H1 (cell line): ENCODE measurements at regions not wholly inside any gene's neighbourhood (a gene's known extent, or its start where the extent isn't known, plus 50 kb on each side); places are given as distances from the start of the nearest gene placed in this dataset.

Experiments used
- CTCF ChIA-PET: fragments of 300-600 bp; sonication (Branson Sonifier 250); formaldehyde crosslinking; loops from one replicate; lab custom pipeline; 2021; ENCODE audit not compliant: partially characterized antibody; lab: Charles Lee
- POLR2A ChIA-PET: fragments of 300-600 bp; sonication (Branson Sonifier 250); formaldehyde crosslinking; loops from one replicate; lab custom pipeline; 2021; ENCODE audit warnings: inconsistent platforms; ENCODE audit not compliant: partially characterized antibody; lab: Charles Lee
- DNase-seq, 2 experiments: peaks; one replicate each; pipeline versions ENCODE4 v3.0.0 to v3.0.0-alpha.2; 2010 to 2022; ENCODE audit warnings: low spot score in 2 of 2, low read depth in 1 of 2, mixed read lengths in 1 of 2
- FAIRE-seq: peaks from 2 replicates; lab custom pipeline; 2011; peaks lifted over from hg19 to GRCh38; lab: Jason Lieb, UNC
- H2AFZ ChIP-seq: 2 replicates; pipeline ENCODE4 v1.8.1; 2012; ENCODE audit warnings: low read length, inconsistent platforms
- H2AK5ac ChIP-seq: 2 replicates; pipeline ENCODE4 v1.6.1; 2013; ENCODE audit warnings: low read depth, low read length
- H2BK120ac ChIP-seq: replicated peaks from 2 replicates; pipeline ENCODE3; 2013; ENCODE audit warnings: low read depth, low read length, inconsistent platforms
- H2BK12ac ChIP-seq: 2 replicates; pipeline ENCODE4 v1.6.1; 2013; ENCODE audit warnings: low read depth, low read length
- H2BK15ac ChIP-seq: 2 replicates; pipeline ENCODE4 v1.6.1; 2013; ENCODE audit warnings: low read length
- H2BK20ac ChIP-seq: 2 replicates; pipeline ENCODE4 v1.6.1; 2013; ENCODE audit warnings: low read length
- H2BK5ac ChIP-seq: 2 replicates; pipeline ENCODE4 v1.6.1; 2013; ENCODE audit warnings: low read depth, low read length
- H3K14ac ChIP-seq: 2 replicates; pipeline ENCODE4 v1.6.1; 2013; ENCODE audit warnings: inconsistent platforms; ENCODE audit not compliant: insufficient read length
- H3K18ac ChIP-seq: 2 replicates; pipeline ENCODE4 v1.6.1; 2013; ENCODE audit warnings: low read length; ENCODE audit errors: extremely low read depth
- H3K23ac ChIP-seq: 2 replicates; pipeline ENCODE4 v1.6.1; 2013; ENCODE audit warnings: inconsistent platforms; ENCODE audit not compliant: insufficient read length
- H3K23me2 ChIP-seq: 2 replicates; pipeline ENCODE4 v1.6.1; 2013; ENCODE audit warnings: low read depth, low read length
- H3K27ac ChIP-seq: 2 replicates; pipeline ENCODE4 v1.6.1; 2011; ENCODE audit warnings: low read depth, low read length, inconsistent platforms
- H3K27me3 ChIP-seq, 4 experiments: replicated peaks in 1 of 4; 1 replicate in 1 of 4; 2 replicates in 3 of 4; pipeline versions ENCODE4 v1.6.1 to v1.8.1; 2011 to 2013; ENCODE audit warnings: low read length in 3 of 4, mild to moderate bottlenecking in 3 of 4, inconsistent platforms in 2 of 4, mixed read lengths in 2 of 4, moderate library complexity in 1 of 4; ENCODE audit not compliant: control insufficient read depth in 3 of 4, insufficient read depth in 3 of 4; ENCODE audit errors: extremely low read depth in 1 of 4
- H3K36me3 ChIP-seq, 4 experiments: 2 replicates each; pipeline versions ENCODE4 v1.6.1 to v1.8.1; 2011 to 2013; ENCODE audit warnings: mild to moderate bottlenecking in 4 of 4, low read length in 3 of 4, moderate library complexity in 2 of 4, control low read depth in 1 of 4, inconsistent platforms in 1 of 4; ENCODE audit not compliant: insufficient read depth in 4 of 4, control insufficient read depth in 2 of 4
- H3K4ac ChIP-seq: replicated peaks from 2 replicates; pipeline ENCODE3; 2013; ENCODE audit warnings: low read length, low read depth, mixed read lengths, inconsistent platforms; ENCODE audit not compliant: insufficient read length
- H3K4me1 ChIP-seq, 4 experiments: replicated peaks in 1 of 4; 1 replicate in 1 of 4; 2 replicates in 3 of 4; pipeline versions ENCODE4 v1.6.1 to v1.8.1; 2011 to 2013; ENCODE audit warnings: low read length in 3 of 4, inconsistent platforms in 2 of 4, mixed read lengths in 1 of 4; ENCODE audit not compliant: insufficient read depth in 4 of 4, control insufficient read depth in 3 of 4
- H3K4me2 ChIP-seq, 2 experiments: 2 replicates each; pipeline versions ENCODE4 v1.6.1 to v1.8.1; 2011 to 2013; ENCODE audit warnings: low read depth in 2 of 2, low read length in 2 of 2, control low read depth in 1 of 2, inconsistent platforms in 1 of 2, mild to moderate bottlenecking in 1 of 2; ENCODE audit not compliant: insufficient read depth in 1 of 2
- H3K4me3 ChIP-seq, 4 experiments: fragments of 200-600, 300-600 bp in 1 of 4; sonication (generic), shearing (Covaris generic), sonication (Bioruptor Twin) in 1 of 4; 2 replicates each; pipeline versions ENCODE4 v1.5.1 to v1.8.1; 2011 to 2016; ENCODE audit warnings: low read length in 4 of 4, low read depth in 3 of 4, control low read depth in 2 of 4, inconsistent platforms in 2 of 4, mild to moderate bottlenecking in 2 of 4, mixed read lengths in 1 of 4, moderate library complexity in 1 of 4; ENCODE audit not compliant: insufficient read depth in 2 of 4; ENCODE audit errors: extremely low read depth in 1 of 4
- H3K56ac ChIP-seq: replicated peaks from 2 replicates; pipeline ENCODE3; 2013; ENCODE audit warnings: low read depth, mild to moderate bottlenecking, mixed read lengths, low read length, inconsistent platforms; ENCODE audit not compliant: insufficient read length
- H3K79me1 ChIP-seq: 2 replicates; pipeline ENCODE4 v1.6.1; 2013; ENCODE audit warnings: low read depth, low read length, control low read depth
- H3K79me2 ChIP-seq, 2 experiments: 2 replicates each; pipeline versions ENCODE4 v1.6.1 to v1.8.1; 2012 to 2013; ENCODE audit warnings: low read length in 2 of 2, mild to moderate bottlenecking in 2 of 2, inconsistent platforms in 1 of 2; ENCODE audit not compliant: insufficient read depth in 2 of 2, control insufficient read depth in 1 of 2
- H3K9ac ChIP-seq, 4 experiments: replicated peaks in 1 of 4; 1 replicate in 1 of 4; 2 replicates in 3 of 4; pipeline versions ENCODE4 v1.6.1 to v1.8.1; 2011 to 2013; ENCODE audit warnings: low read depth in 3 of 4, low read length in 3 of 4, control low read depth in 2 of 4, mild to moderate bottlenecking in 2 of 4, moderate library complexity in 2 of 4, inconsistent platforms in 1 of 4; ENCODE audit errors: extremely low read depth in 1 of 4
- H3K9me3 ChIP-seq, 2 experiments: 2 replicates each; pipeline versions ENCODE4 v1.6.1 to v1.8.1; 2012 to 2013; ENCODE audit warnings: mild to moderate bottlenecking in 2 of 2, moderate library complexity in 2 of 2, control low read depth in 1 of 2, inconsistent platforms in 1 of 2, low read depth in 1 of 2, low read length in 1 of 2, mixed read lengths in 1 of 2; ENCODE audit not compliant: insufficient read depth in 2 of 2
- H4K20me1 ChIP-seq, 2 experiments: replicated peaks in 1 of 2; 2 replicates each; pipeline versions ENCODE3 to v1.8.1; 2011 to 2013; ENCODE audit warnings: inconsistent platforms in 2 of 2, low read length in 2 of 2, mild to moderate bottlenecking in 1 of 2; ENCODE audit not compliant: insufficient read depth in 2 of 2, control insufficient read depth in 1 of 2
- H4K5ac ChIP-seq: 2 replicates; pipeline ENCODE4 v1.6.1; 2013; ENCODE audit warnings: low read length, low read depth, mixed read lengths, inconsistent platforms; ENCODE audit not compliant: insufficient read length
- H4K8ac ChIP-seq: 2 replicates; pipeline ENCODE4 v1.8.0; 2013; ENCODE audit warnings: mild to moderate bottlenecking, moderate library complexity, low read length, inconsistent platforms; ENCODE audit not compliant: insufficient read depth; ENCODE audit errors: extremely low read depth
- H4K91ac ChIP-seq: replicated peaks from 2 replicates; pipeline ENCODE3; 2013; ENCODE audit warnings: low read length, mixed read lengths, inconsistent platforms; ENCODE audit not compliant: insufficient read length
- CBX8 ChIP-seq: fragments of 300-800, 300-1000 bp; sonication (generic); IDR thresholded peaks from 2 replicates; pipeline ENCODE4 v1.7.1; 2016; ENCODE audit warnings: low read depth, low read length, borderline replicate concordance
- CEBPB ChIP-seq: IDR thresholded peaks from 2 replicates; pipeline ENCODE4 v1.6.1; 2012; ENCODE audit warnings: low read depth, low read length
- KDM4A ChIP-seq: IDR thresholded peaks from one replicate; pipeline ENCODE4 v1.7.1; 2012; ENCODE audit warnings: low read depth, mild to moderate bottlenecking, moderate library complexity, low read length, inconsistent platforms; ENCODE audit not compliant: severe bottlenecking
- SP1 ChIP-seq: IDR thresholded peaks from 2 replicates; pipeline ENCODE4 v1.6.1; 2011; ENCODE audit warnings: low read depth, low read length
- WGBS, 2 experiments: shearing (Covaris generic) in 1 of 2; methylation state at CpG; one replicate each; pipeline versions ENCODE4 v1.1.6 to v1.1.7; 2013 to 2015; ENCODE audit warnings: low lambda C conversion rate in 2 of 2, mixed read lengths in 2 of 2, inconsistent platforms in 1 of 2, low coverage in 1 of 2, missing lambda C conversion rate in 1 of 2; ENCODE audit not compliant: insufficient replicate concordance in 2 of 2, insufficient coverage in 1 of 2, insufficient read length in 1 of 2; ENCODE audit errors: extremely low coverage in 1 of 2, missing lambda C conversion rate in 1 of 2; 5-methylcytosine and 5-hydroxymethylcytosine counted together

DNA sequence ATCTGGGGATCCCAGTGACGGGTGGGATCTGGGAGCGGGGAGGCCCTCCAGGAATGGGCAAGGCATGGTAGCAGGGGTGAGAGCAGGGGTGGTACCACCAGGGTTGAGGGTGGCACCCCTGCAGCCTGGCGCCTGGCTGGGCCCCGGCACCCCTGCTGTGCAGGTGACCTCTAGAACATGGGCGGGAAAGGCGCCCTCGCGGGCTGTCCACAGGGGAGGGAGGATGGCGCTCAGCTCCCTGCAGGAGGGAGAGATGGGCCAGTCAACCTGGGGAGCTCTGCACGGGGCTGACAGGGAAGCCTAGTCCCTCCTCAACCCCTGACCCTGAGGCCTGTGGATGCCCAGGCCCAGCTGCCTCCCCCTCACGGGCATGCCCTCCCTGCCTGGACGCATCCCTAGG is 61.6 kb upstream of the SLCO4A1 start:
- 0 out of 2 replicates have a peak overlapping the region, but pooled peaks have one; percentile 32 for H3K18ac ChIP-seq
- H3K27me3 ChIP-seq = no peaks in the 10 kb centered on the region
- peak overlapping the region; percentile 19; the same call in 1 of the 2 replicates for H2BK5ac ChIP-seq
- H3K79me1 ChIP-seq = no peaks in the 10 kb centered on the region
- no peak overlapping the region for H2BK20ac ChIP-seq
- H3K4ac ChIP-seq = no peak overlapping the region
- H2AK5ac ChIP-seq = no peak overlapping the region
- no peaks in the 10 kb centered on the region for H3K9me3 ChIP-seq
- WGBS, 2 experiments = 86% methylated on average over 11 of the region's 12 CpGs; no CpG with 5 or more reads in 1 of the 2 experiments
- no peaks in the 10 kb centered on the region for H3K79me2 ChIP-seq
- no peak overlapping the region for H3K27ac ChIP-seq
- no peak overlapping the region for H4K8ac ChIP-seq
- no peak for DNase-seq
- H3K14ac ChIP-seq = no peak overlapping the region
- H2AFZ ChIP-seq = no peak overlapping the region
- peaks cover 0 to 15% (median 4%) of the 10 kb centered on the region in 4 experiments; a peak in 5 of 7 replicates for H3K4me1 ChIP-seq
- no peaks in the 10 kb centered on the region for H3K36me3 ChIP-seq
- H2BK12ac ChIP-seq = no peak overlapping the region
- no peak overlapping the region for H3K4me2 ChIP-seq
- H4K20me1 ChIP-seq = peaks cover 1 to 2% of the 10 kb centered on the region in 2 experiments
- H4K91ac ChIP-seq = peak overlapping the region; percentile 65
- H3K23me2 ChIP-seq = no peaks in the 10 kb centered on the region
- FAIRE-seq = no peak
- no peak overlapping the region for H4K5ac ChIP-seq
- H3K9ac ChIP-seq = no peak overlapping the region
- H2BK120ac ChIP-seq = no peak overlapping the region
- ChIA-PET CTCF (interaction anchor here (0.8 to 1.8 kb wide), 3 partner anchors 13 to 77 kb away, joined by 3 to 4 read pairs (median 3); no protein-coding TSS in a partner anchor), POLR2A (no interaction called here)
- no peak overlapping the region for H3K56ac ChIP-seq
- no peak overlapping the region for H3K4me3 ChIP-seq
- no peak overlapping the region; the same call in 1 of the 2 replicates for H2BK15ac ChIP-seq
- no peak overlapping the region for H3K23ac ChIP-seq
- no peak for TF ChIP-seq CBX8
- TF ChIP-seq KDM4A = no peak
- no peak for TF ChIP-seq CEBPB
- TF ChIP-seq SP1 = no peak
